Activated CD4-positive, alpha-beta memory T cell treated with anti-CD3 and anti-CD28 coated beads, Interleukin-2, amount 10 ng/mL, durations not matched to agents 7 days and 5 days (primary cell): ENCODE measurements at regions not wholly inside any gene's neighbourhood (a gene's known extent, or its start where the extent isn't known, plus 50 kb on each side); places are given as distances from the start of the nearest gene placed in this dataset.

Experiments used
- CTCF ChIA-PET: fragments of 350-600 bp; sonication (Branson Sonifier 250); formaldehyde crosslinking; loops from one replicate; lab custom pipeline; 2021; ENCODE audit warnings: antibody characterized with exemption, inconsistent platforms; lab: Charles Lee
- POLR2A ChIA-PET: fragments of 350-600 bp; sonication (Branson Sonifier 250); formaldehyde crosslinking; loops from one replicate; lab custom pipeline; 2021; ENCODE audit warnings: antibody characterized with exemption; lab: Charles Lee
- DNase-seq: peaks from one replicate; pipeline ENCODE4 v3.0.0-alpha.2; 2020
- H3K27ac Mint-ChIP-seq: one replicate; pipeline ENCODE4 v1.8.0; 2021; ENCODE audit warnings: mild to moderate bottlenecking, mixed read lengths
- H3K27me3 Mint-ChIP-seq: one replicate; pipeline ENCODE4 v1.8.0; 2021; ENCODE audit warnings: mixed read lengths
- H3K36me3 Mint-ChIP-seq: one replicate; pipeline ENCODE4 v1.8.0; 2021; ENCODE audit warnings: low read depth, mixed read lengths
- H3K4me1 Mint-ChIP-seq: one replicate; pipeline ENCODE4 v1.8.0; 2021; ENCODE audit warnings: mixed read lengths
- H3K4me3 Mint-ChIP-seq: one replicate; pipeline ENCODE4 v1.8.0; 2021; ENCODE audit warnings: mild to moderate bottlenecking, mixed read lengths
- H3K9me3 Mint-ChIP-seq: one replicate; pipeline ENCODE4 v1.8.0; 2021; ENCODE audit warnings: mixed read lengths

DNA sequence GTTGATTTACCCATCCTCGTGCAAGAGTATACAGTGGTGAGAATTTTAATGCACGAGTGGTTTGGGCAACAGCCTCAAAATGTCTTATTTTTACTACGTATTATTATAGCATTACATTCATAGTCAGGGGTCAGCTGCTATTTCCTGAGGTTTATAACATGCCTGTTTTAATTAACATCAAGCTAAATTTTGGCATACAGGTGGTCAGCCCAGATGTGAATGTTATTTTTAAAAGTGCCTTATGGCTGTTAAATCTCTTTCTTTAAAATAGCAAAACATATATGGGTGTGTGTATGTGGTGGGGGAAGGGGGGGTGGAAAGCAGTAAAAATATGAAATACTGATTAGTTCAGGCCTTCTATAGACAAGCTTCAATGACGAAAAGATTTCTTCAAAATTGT lies 424.5 kb upstream of the CLINT1 start:
- no peaks in the 10 kb centered on the region for H3K4me1 Mint-ChIP-seq
- H3K27me3 Mint-ChIP-seq, result no peaks in the 10 kb centered on the region
- H3K36me3 Mint-ChIP-seq, result no peaks in the 10 kb centered on the region
- ChIA-PET CTCF (no interaction called here), POLR2A (no interaction called here)
- H3K4me3 Mint-ChIP-seq, result no peak overlapping the region
- H3K9me3 Mint-ChIP-seq, result no peaks in the 10 kb centered on the region
- H3K27ac Mint-ChIP-seq, result no peak overlapping the region
- DNase-seq, result no peak

DNA sequence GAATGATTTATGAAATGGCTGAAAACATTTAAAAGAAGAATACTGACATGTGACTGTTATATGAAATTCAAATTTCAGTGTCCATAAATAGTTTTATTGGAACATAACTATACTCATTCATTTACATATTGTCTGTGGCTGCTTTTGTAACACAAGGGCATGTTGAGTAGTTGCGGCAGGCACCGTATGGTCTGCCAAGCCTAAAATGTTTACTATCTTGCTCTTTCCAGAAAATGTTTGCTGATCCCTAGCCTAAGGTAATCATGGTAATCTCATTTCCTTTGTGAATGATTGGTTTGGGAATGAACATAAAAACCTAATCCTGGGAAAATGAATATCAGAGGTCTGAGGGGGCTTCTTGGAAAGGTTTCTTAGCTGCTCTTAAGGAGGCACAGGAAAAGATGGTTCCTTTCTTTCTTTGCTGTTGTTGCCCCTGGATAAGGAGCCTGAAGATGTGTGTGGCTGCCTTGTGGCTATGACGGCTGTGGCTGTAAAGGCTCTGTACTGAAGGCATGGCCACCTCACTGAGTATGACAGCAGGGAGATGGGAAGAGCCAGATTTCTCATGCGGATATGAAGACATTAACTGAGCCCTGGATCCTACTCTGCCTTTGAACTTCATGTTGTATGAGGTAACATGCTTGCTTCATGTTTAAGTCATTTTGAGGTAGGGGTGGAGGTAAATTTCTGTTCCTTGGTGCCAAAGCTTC lies 419.4 kb upstream of the CLINT1 start:
- Mint-ChIP-seq H3K4me1 (no peaks in the 10 kb centered on the region), H3K27me3 (no peaks in the 10 kb centered on the region), H3K27ac (no peak overlapping the region), H3K36me3 (no peaks in the 10 kb centered on the region), H3K9me3 (no peaks in the 10 kb centered on the region), H3K4me3 (no peak overlapping the region)
- ChIA-PET POLR2A (no interaction called here), CTCF (no interaction called here)
- DNase-seq, result no peak

DNA sequence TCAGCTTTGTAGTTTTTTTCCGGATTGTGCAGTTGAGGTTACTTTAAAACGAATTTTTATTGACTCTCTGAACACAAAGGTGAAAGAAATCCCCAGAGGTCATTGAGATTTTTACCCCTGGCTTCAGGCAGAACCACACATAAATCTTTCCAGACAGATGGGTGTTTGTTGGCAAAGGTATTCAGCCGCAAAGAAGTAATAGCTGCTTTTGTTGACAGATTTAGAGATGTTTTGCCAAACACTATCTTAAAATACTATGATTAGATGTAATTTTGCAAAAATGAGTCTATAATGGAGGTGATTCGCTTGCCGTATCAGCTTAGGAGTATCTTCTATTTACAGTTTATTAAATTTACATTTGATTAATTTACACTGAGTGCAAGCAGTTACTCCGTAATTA lies 418.3 kb upstream of the CLINT1 start:
- no peaks in the 10 kb centered on the region for H3K4me1 Mint-ChIP-seq
- no peaks in the 10 kb centered on the region for H3K27me3 Mint-ChIP-seq
- H3K4me3 Mint-ChIP-seq, result no peak overlapping the region
- CTCF ChIA-PET, result no interaction called here
- POLR2A ChIA-PET, result no interaction called here
- H3K27ac Mint-ChIP-seq, result no peak overlapping the region
- H3K36me3 Mint-ChIP-seq, result no peaks in the 10 kb centered on the region
- no peak for DNase-seq
- no peaks in the 10 kb centered on the region for H3K9me3 Mint-ChIP-seq

DNA sequence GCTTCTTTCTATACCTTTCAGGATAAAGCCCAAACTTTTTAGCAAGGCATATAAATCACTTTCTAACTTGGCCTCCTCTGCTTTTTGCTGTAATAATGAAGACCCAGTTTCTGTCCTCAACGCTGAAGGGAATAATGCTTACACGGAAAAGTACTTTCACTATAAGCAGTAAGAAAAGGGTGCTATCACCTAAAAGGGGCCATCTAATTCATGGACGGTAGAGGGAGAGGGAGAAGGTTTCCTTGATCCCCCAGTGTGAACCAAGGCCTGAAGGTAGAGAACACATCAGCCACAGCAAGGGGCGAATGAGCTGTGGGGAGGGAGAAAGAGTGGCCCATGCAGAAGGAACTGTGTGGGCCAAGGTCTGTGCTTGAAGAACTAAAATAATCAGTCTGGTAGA lies 417.7 kb upstream of the CLINT1 start:
- no peaks in the 10 kb centered on the region for H3K36me3 Mint-ChIP-seq
- no peak overlapping the region for H3K27ac Mint-ChIP-seq
- no peaks in the 10 kb centered on the region for H3K4me1 Mint-ChIP-seq
- no peaks in the 10 kb centered on the region for H3K27me3 Mint-ChIP-seq
- H3K9me3 Mint-ChIP-seq, result no peaks in the 10 kb centered on the region
- POLR2A ChIA-PET, result no interaction called here
- DNase-seq, result no peak
- CTCF ChIA-PET, result no interaction called here
- H3K4me3 Mint-ChIP-seq, result no peak overlapping the region

DNA sequence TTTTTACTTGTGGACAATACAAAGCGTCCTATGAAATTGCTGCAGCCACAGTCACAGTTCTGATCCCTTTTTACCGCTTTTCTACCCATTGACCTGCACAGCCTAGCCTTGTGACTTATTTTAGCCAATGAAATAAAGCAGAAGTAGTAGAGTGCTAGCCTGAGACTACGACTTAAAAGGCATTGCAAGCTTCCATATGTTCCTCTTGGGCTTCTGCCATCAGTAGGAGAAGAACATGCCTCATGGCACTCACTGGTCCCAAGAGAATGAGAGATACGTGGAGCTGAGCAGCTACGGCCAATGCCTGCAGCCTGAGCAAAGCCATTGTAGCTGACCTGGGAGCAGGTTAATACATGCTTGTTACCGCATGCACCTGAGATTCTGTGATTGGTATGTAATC lies 416.6 kb upstream of the CLINT1 start:
- no peak for DNase-seq
- H3K4me3 Mint-ChIP-seq, result no peak overlapping the region
- ChIA-PET CTCF (no interaction called here), POLR2A (no interaction called here)
- H3K36me3 Mint-ChIP-seq, result no peaks in the 10 kb centered on the region
- no peak overlapping the region for H3K27ac Mint-ChIP-seq
- no peaks in the 10 kb centered on the region for H3K4me1 Mint-ChIP-seq
- no peaks in the 10 kb centered on the region for H3K9me3 Mint-ChIP-seq
- no peaks in the 10 kb centered on the region for H3K27me3 Mint-ChIP-seq

DNA sequence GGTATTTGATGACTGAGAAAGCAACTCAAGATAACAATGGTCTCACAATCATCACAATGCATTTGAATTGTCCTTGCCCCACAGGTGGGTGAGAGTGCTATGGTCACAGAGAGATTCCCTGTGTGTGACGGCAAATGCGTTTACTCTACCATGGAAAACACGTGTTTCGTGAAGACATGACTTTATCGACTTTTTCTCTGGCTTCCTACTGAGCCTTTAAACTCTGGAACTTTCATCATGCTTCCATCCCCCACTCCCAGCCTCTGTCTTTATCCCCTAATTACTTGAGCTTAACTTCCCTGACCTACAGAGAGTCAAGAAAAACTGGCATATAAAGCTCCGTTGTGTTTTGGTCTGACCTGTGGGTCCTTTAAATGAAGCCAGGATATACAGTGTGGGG lies 414.1 kb upstream of the CLINT1 start:
- Mint-ChIP-seq H3K27me3 (no peaks in the 10 kb centered on the region), H3K4me3 (no peak overlapping the region), H3K36me3 (no peaks in the 10 kb centered on the region), H3K4me1 (no peaks in the 10 kb centered on the region), H3K27ac (no peak overlapping the region), H3K9me3 (no peaks in the 10 kb centered on the region)
- ChIA-PET CTCF (no interaction called here), POLR2A (no interaction called here)
- DNase-seq, result no peak

DNA sequence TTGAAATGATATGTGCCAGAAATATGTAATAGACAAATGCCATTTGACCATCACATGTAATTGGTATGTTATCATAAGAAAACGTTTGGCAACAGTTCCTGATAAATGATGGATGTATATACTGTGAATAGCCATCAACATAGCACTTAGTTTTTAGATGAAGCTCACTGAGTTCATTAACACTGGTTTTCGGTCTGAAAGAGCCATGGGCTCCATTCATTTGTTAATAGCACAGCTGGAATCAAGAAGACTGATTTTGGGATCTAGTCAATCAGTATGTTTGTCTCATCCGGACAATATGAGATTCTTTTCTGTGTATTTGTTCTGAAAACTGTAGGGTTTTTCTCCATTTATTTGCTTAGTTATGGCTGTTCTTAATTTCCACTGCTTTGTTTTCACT lies 413.5 kb upstream of the CLINT1 start:
- no peak for DNase-seq
- Mint-ChIP-seq H3K27me3 (no peaks in the 10 kb centered on the region), H3K36me3 (no peaks in the 10 kb centered on the region), H3K4me1 (no peaks in the 10 kb centered on the region), H3K27ac (no peak overlapping the region), H3K9me3 (no peaks in the 10 kb centered on the region), H3K4me3 (no peak overlapping the region)
- ChIA-PET POLR2A (no interaction called here), CTCF (no interaction called here)

DNA sequence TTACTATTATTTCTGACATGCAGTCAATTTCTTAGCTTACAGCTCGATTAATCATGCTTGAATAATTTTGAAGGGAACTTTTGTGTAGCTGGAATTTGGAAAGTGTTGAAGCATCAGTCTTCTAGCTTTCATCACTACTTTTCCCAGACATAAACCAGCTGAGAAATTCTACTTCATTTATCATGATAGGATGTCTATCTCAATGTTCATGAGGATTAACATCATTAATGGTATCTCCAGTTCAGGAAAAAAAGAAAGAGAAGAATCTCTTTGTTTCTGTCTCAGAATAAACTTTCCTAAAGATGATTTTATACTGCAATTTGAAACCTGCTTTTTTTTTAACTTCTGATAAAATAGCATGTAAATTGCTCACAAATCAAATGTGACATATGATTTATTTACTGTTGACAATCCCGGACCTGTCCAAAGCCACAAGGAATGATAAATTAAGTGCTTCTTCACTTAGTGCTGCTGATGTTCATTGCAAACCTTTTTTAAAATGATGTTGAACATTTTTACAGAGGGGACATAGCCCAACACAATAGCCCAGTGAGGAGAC lies 412.1 kb upstream of the CLINT1 start:
- POLR2A ChIA-PET, result no interaction called here
- DNase-seq, result no peak
- no peak overlapping the region for H3K4me3 Mint-ChIP-seq
- no peaks in the 10 kb centered on the region for H3K27me3 Mint-ChIP-seq
- no peak overlapping the region for H3K27ac Mint-ChIP-seq
- CTCF ChIA-PET, result no interaction called here
- H3K4me1 Mint-ChIP-seq, result no peaks in the 10 kb centered on the region
- no peaks in the 10 kb centered on the region for H3K9me3 Mint-ChIP-seq
- no peaks in the 10 kb centered on the region for H3K36me3 Mint-ChIP-seq

DNA sequence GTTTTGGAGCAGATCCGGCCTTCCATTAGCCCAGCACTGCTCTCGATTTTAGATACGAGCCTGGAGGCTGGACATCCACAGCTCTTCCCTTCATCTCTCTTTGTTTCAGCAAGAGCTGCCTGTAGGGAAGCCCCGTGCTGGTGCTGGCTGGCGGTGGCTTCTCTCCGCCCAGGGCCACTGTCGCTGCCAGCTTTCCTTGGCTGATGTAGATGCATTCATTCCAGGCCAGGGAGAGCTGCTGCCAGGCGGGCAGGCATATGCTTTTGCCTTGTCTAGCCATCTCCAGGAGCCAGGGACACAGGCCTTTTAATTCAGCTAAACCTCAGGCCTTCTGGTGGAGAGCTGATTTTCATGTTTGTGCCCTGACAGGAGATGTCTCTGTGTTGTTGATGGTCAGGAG lies 409.3 kb upstream of the CLINT1 start:
- Mint-ChIP-seq H3K4me1 (no peaks in the 10 kb centered on the region), H3K36me3 (no peaks in the 10 kb centered on the region), H3K4me3 (no peak overlapping the region), H3K27ac (no peak overlapping the region), H3K27me3 (no peaks in the 10 kb centered on the region), H3K9me3 (no peaks in the 10 kb centered on the region)
- DNase-seq, result no peak
- POLR2A ChIA-PET, result no interaction called here
- CTCF ChIA-PET, result no interaction called here

DNA sequence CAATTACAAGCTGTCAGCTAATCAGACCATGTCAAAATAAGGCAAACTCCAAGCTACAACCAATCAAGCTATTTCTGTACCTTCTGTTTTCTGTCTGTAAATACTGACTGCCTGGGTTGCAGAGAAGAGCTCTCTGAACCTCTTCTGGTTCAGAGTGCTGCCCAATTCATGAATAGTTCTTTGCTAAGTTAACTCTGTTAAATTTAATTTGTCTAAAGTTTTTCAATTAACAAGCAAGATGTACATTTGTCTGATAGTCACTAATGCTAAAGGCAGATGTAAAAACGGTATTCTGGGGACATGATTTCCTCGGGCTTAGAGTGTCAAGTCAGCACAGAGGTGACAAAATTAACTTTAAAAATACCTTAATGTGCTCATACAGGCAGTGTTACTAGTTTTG lies 408.3 kb upstream of the CLINT1 start:
- Mint-ChIP-seq H3K36me3 (no peaks in the 10 kb centered on the region), H3K4me1 (no peaks in the 10 kb centered on the region), H3K27ac (no peak overlapping the region), H3K27me3 (no peaks in the 10 kb centered on the region), H3K9me3 (no peaks in the 10 kb centered on the region), H3K4me3 (no peak overlapping the region)
- DNase-seq, result no peak
- ChIA-PET CTCF (no interaction called here), POLR2A (no interaction called here)

DNA sequence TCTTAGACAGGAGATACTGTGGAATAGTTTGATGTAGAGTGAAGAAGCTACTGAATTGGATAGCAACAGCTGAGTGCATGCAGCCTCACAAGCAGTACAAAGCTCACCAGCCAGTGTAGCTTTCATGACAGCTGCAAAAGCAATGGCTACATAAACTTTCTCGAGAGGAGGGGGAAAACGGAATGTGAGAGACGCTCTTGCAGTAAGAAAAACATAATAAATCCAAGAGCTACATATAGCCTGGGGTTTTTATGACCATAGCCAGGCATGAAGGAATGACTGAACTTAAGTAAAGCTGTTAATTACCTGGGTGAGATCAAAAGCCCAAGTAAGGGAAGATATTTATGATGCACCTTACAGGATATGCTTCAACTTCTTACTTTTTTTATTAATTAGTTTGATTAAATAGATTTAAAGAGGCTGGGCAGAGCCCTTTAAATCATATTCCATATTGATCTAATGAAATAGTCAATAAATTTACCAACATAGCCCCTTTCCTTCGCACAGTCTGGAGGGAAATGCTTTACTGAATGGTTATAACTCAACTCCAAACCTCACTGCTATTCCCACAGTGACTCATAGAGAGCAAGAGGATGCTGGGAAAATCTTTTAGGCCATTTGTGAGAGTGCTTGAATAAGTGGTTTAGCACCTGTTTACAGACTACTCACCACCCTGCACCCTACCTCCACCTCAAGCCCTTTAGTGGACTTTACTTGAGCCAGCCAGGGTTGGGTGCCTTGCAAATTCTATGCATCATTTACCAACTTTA lies 407.2 kb upstream of the CLINT1 start:
- no peak overlapping the region for H3K27ac Mint-ChIP-seq
- H3K9me3 Mint-ChIP-seq, result no peaks in the 10 kb centered on the region
- POLR2A ChIA-PET, result no interaction called here
- no peak overlapping the region for H3K4me3 Mint-ChIP-seq
- no peaks in the 10 kb centered on the region for H3K36me3 Mint-ChIP-seq
- no peaks in the 10 kb centered on the region for H3K4me1 Mint-ChIP-seq
- no peak for DNase-seq
- CTCF ChIA-PET, result no interaction called here
- no peaks in the 10 kb centered on the region for H3K27me3 Mint-ChIP-seq

DNA sequence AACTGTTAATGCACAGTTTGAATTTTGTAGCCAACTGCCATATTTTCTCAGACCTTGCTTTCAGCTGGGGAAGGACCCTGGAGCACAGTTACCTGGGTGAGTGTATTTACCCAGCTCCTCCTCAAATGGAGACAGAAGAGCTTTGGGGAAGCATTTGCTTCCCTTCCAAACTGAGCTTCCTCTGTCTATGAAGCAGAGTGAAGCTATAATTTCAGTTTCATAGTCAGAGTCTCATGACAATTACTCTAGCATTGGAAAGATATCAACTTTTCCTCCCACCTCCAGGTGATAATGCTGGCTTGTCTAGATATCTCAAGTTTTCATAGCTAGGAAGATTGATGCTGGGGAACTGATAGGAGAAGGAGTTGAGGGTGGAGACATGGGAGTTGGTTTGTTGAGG lies 406.4 kb upstream of the CLINT1 start:
- CTCF ChIA-PET, result no interaction called here
- no peaks in the 10 kb centered on the region for H3K36me3 Mint-ChIP-seq
- H3K4me1 Mint-ChIP-seq, result no peaks in the 10 kb centered on the region
- DNase-seq, result no peak
- H3K9me3 Mint-ChIP-seq, result no peaks in the 10 kb centered on the region
- H3K4me3 Mint-ChIP-seq, result no peak overlapping the region
- POLR2A ChIA-PET, result no interaction called here
- H3K27ac Mint-ChIP-seq, result no peak overlapping the region
- no peaks in the 10 kb centered on the region for H3K27me3 Mint-ChIP-seq

DNA sequence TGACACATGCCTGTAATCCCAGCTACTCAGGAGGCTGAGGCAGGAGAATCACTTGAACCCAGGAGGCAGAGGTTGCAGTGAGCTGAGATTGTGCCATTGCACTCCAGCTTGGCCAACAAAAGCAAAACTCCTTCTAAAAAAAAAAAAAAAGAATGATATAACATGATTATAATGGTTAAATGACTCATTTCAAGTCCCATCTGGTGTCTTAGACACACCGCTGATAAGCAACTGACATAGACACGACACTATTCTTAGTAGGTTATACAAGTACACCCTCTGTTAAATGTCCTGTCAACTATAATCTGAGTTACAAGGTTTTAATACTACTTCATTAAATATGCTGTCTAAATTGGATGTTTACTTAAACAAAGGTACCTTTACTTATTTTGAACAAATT lies 405.3 kb upstream of the CLINT1 start:
- no peak for DNase-seq
- Mint-ChIP-seq H3K9me3 (no peaks in the 10 kb centered on the region), H3K4me3 (no peak overlapping the region), H3K27me3 (no peaks in the 10 kb centered on the region), H3K27ac (no peak overlapping the region), H3K36me3 (no peaks in the 10 kb centered on the region), H3K4me1 (no peaks in the 10 kb centered on the region)
- ChIA-PET POLR2A (no interaction called here), CTCF (interaction anchor here (0.6 kb wide), 1 partner anchor 1632 kb away, joined by 3 read pairs; no protein-coding TSS in a partner anchor)
